CD4-positive, alpha-beta T cell treated with Interleukin-4 for 1 hour (primary cell): ENCODE measurements at regions not wholly inside any gene's neighbourhood (a gene's known extent, or its start where the extent isn't known, plus 50 kb on each side); places are given as distances from the start of the nearest gene placed in this dataset.

Source experiments
- DNase-seq, 2 donors: peaks; one replicate each; pipeline ENCODE4 v3.0.0-alpha.2; 2020 to 2022

- DNase-seq, result no peak
Observed at GRCh38 chr6:63371104-63371715, 51.4 kb upstream of the LGSN start.

- DNase-seq, result no peak
Observed at GRCh38 chr6:63372951-63373533, 53.3 kb upstream of the LGSN start.

GRCh38 chr6:63389191-63389844 is 69.5 kb upstream of the LGSN start:
- DNase-seq, result no peak

- no peak for DNase-seq
Observed at GRCh38 chr6:63391203-63391970, 71.6 kb upstream of the LGSN start.

GRCh38 chr6:63392092-63392724 is 72.4 kb upstream of the LGSN start:
- no peak for DNase-seq

- no peak for DNase-seq
Observed at GRCh38 chr6:63394656-63395308, 75.0 kb upstream of the LGSN start.

GRCh38 chr6:63395381-63395780 is 75.6 kb upstream of the LGSN start:
- no peak for DNase-seq

- no peak for DNase-seq
Observed at GRCh38 chr6:63403725-63404124, 83.9 kb upstream of the LGSN start.

GRCh38 chr6:63410435-63411426 is 90.9 kb upstream of the LGSN start:
- no peak for DNase-seq

- no peak for DNase-seq
Observed at GRCh38 chr6:63415286-63415685, 95.5 kb upstream of the LGSN start.

- no peak for DNase-seq
Observed at GRCh38 chr6:63418741-63419140, 99.0 kb upstream of the LGSN start.

GRCh38 chr6:63424636-63425035 is 104.9 kb upstream of the LGSN start:
- no peak for DNase-seq

- no peak for DNase-seq
Observed at GRCh38 chr6:63425493-63425892, 105.7 kb upstream of the LGSN start.

- DNase-seq, result no peak
Observed at GRCh38 chr6:63426844-63427243, 107.1 kb upstream of the LGSN start.

GRCh38 chr6:63427951-63428350 is 108.2 kb upstream of the LGSN start:
- no peak for DNase-seq

GRCh38 chr6:63430985-63431519 is 111.3 kb upstream of the LGSN start:
- no peak for DNase-seq

- no peak for DNase-seq
Observed at GRCh38 chr6:63434943-63435342, 115.2 kb upstream of the LGSN start.

GRCh38 chr6:63436356-63436755 is 116.6 kb upstream of the LGSN start:
- DNase-seq, result no peak

- DNase-seq, result no peak
Observed at GRCh38 chr6:63437058-63437457, 117.3 kb upstream of the LGSN start.

GRCh38 chr6:63440057-63440456 is 120.3 kb upstream of the LGSN start:
- no peak for DNase-seq

GRCh38 chr6:63440594-63440993 is 120.8 kb upstream of the LGSN start:
- no peak for DNase-seq
